ENCODE measurements at regions not wholly inside any gene's neighbourhood (a gene's known extent, or its start where the extent isn't known, plus 50 kb on each side); places are given as distances from the start of the nearest gene placed in this dataset.

GRCh38 chr1:9481048-9481447 is 58.2 kb upstream of the SLC25A33 start (continued):
- TF ChIP-seq THRA (CRISPR knock-in tag; IDR thresholded peaks at IDR 0.05; ENCODE audit: borderline replicate concordance) (no peak), MATR3 (CRISPR knock-in tag; IDR thresholded peaks at IDR 0.05) (no peak), SNAPC2 (CRISPR knock-in tag; IDR thresholded peaks at IDR 0.05) (no peak)

- Histone ChIP-seq H3K4me2 (ENCODE audit: low read depth, low read length) (no peak overlapping the region), H3K79me2 (ENCODE audit: insufficient read depth, low read length) (no peaks in the 10 kb centered on the region), H3K27ac (ENCODE audit: extremely low read length, insufficient read depth, low read length) (no peak overlapping the region), H3K36me3 (replicated peaks in 1 of 2; ENCODE audit: control insufficient read depth in 1 of 2, insufficient read depth in 2 of 2, low read length in 2 of 2) (no peaks in the 10 kb centered on the region), H3K9me3 (ENCODE audit: low read length) (no peaks in the 10 kb centered on the region), H4K20me1 (ENCODE audit: insufficient read depth, low read length) (no peaks in the 10 kb centered on the region), H3K27me3 (ENCODE audit: control insufficient read depth in 1 of 2, insufficient read depth in 2 of 2, low read length in 2 of 2) (peaks cover 0 to 36% of the 10 kb centered on the region in 2 experiments; a peak in 3 of 5 replicates), H3K4me1 (ENCODE audit: insufficient read depth, low read length) (peaks cover 30% of the 10 kb centered on the region), H3K9ac (ENCODE audit: insufficient read depth, low read depth, low read length) (no peak overlapping the region), H3K4me3 (replicated peaks in 1 of 3; ENCODE audit: insufficient read depth in 1 of 3, low read depth in 2 of 3, low read length in 3 of 3) (no peak overlapping the region), H2AFZ (ENCODE audit: low read length) (no peak overlapping the region)
- ATAC-seq (no peak), FAIRE-seq (no peak), DNase-seq (ENCODE audit: low spot score) (no peak)
- in situ Hi-C loops (cut with HindIII; ENCODE audit: extremely low pct_ligation_motif_present, low pct_unique_long_range_greater_than_20kb) = no loop called here
- ChIA-PET POLR2A (no interaction called here), CTCF (ENCODE audit: low intra/inter-chr PET ratio, low total read pairs) (no interaction called here)
- intact Hi-C loops (cut with micrococcal nuclease; ENCODE audit: unreplicated experiment) = no loop called here
- WGBS (ENCODE audit: low lambda C conversion rate) = 43% methylated on average over 9 of the region's 9 CpGs
- no TSS peak for BruUV-seq (replicated peaks)
- no peak for TF ChIP-seq SSRP1 (CRISPR knock-in tag; IDR thresholded peaks at IDR 0.05)
- no peak for TF ChIP-seq JUN (CRISPR knock-in tag; IDR thresholded peaks at IDR 0.05)
- no peak for TF ChIP-seq ZNF770 (CRISPR knock-in tag; IDR thresholded peaks at IDR 0.05)
Observed at GRCh38 chr1:9482403-9482802, 56.9 kb upstream of the SLC25A33 start.
